ENCODE measurements at regions not wholly inside any gene's neighbourhood (a gene's known extent, or its start where the extent isn't known, plus 50 kb on each side); places are given as distances from the start of the nearest gene placed in this dataset.
"Not testable (repeated sequence)": the region's sequence is repeated elsewhere in the genome, so short reads cannot be mapped to it uniquely, and the experiment has no call there.

DNA sequence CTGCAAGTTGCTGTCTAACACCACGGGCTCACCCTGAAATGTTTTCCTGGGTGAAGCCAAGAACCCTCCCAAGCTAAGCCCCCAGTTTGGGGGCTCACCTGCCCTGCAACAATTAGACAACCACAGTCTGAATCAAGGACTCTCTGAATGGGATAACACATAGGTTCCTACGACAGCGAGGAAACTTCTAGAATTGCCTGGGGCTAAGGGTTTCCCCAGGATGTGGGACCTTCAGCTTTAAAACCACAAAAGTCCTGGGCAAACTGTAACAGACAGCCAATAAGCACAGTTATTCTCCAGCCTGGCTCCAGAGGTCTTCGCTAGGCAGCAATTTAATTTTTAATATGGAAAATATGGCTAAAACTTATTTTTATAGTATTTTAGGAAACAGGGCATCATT lies 162.6 kb downstream of the PRKX start:
- Histone ChIP-seq H3K27ac (no peak overlapping the region), H3K4me1 (replicated peaks in 1 of 2) (no peaks in the 10 kb centered on the region), H3K4me3 (no peak overlapping the region)
- no CpG with 5 or more reads among the region's 4 CpGs for WGBS, 10 experiments
- no peak for ATAC-seq (replicated peaks in 6 of 8)
- in situ Hi-C loops (cut with MboI; ENCODE audit: low pct_unique_long_range_greater_than_20kb in 2 of 9, low sequenced_read_pairs in 9 of 9, unreplicated experiment in 9 of 9): no loop called here

DNA sequence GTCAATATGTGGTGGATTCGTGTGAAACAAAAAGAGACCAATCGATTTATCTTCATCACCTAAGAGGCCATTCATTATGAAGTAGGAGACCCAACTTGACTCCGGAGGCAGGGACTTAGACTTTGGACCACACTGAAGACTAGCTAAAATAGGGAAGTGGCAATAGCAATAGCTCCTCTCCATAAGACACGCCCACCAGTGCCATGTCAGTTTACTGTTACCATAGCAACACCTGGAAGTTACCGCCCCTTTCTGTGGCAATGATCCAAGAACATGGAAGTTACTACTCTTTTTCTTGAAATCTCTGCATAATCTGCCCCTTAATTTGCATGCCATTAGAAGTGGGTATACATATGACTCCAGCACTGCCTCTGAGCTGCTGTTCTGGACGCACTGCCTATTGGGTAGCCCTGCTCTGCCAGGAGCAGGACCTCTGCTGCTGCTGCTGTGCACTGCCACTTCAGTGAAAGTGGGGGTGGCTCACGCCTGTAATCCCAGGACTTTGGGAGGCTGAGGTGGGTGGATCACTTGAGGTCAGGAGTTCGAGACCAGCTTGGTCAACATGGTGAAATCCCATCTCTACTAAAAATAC lies 163.2 kb downstream of the PRKX start:
- Histone ChIP-seq H3K27ac (no peak overlapping the region), H3K4me3 (no peak overlapping the region), H3K4me1 (replicated peaks in 1 of 2) (no peaks in the 10 kb centered on the region)
- WGBS, 10 experiments: 80 to 94% (median 80%) methylated on average over 1 to 4 of the region's 8 CpGs; no CpG with 5 or more reads in 7 of the 10 experiments
- peak in 3 of 8 experiments; percentile 50 to 77 (median 50) for ATAC-seq (replicated peaks in 6 of 8)
- in situ Hi-C loops (cut with MboI; ENCODE audit: low pct_unique_long_range_greater_than_20kb in 2 of 9, low sequenced_read_pairs in 9 of 9, unreplicated experiment in 9 of 9): no loop called here

DNA sequence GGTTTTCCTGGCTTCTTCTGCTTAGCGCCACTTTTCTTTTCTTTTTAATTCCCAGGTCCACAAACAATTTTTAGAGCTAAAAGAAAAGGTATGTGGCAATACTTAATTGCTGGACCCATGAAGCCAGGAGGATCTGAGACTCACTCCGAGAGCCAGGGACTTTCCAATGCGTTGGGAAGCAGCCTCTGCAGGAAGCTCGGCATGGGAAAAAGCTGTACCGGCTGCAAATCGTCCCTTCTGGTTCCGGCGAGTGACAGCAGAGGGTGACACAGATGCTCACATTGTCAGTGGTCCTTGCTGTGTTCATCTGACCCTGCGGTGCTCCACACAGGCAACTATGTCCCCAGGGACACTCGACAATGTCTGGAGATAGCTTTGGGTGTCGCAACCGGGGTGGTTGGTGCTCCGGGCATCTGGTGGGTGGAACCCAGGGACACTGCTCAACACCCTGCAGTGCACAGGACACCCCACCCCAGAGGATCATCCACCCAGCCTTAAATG lies 164.0 kb downstream of the PRKX start:
- 87 to 100% (median 88%) methylated on average over 1 to 3 of the region's 13 CpGs; no CpG with 5 or more reads in 7 of the 10 experiments for WGBS, 10 experiments
- peak in 3 of 8 experiments; percentile 48 to 69 (median 67) for ATAC-seq (replicated peaks in 6 of 8)
- in situ Hi-C loops (cut with MboI; ENCODE audit: low pct_unique_long_range_greater_than_20kb in 2 of 9, low sequenced_read_pairs in 9 of 9, unreplicated experiment in 9 of 9): no loop called here
- no peaks in the 10 kb centered on the region for H3K4me1 ChIP-seq (replicated peaks in 1 of 2)
- no peak overlapping the region for H3K4me3 ChIP-seq
- no peak overlapping the region for H3K27ac ChIP-seq

DNA sequence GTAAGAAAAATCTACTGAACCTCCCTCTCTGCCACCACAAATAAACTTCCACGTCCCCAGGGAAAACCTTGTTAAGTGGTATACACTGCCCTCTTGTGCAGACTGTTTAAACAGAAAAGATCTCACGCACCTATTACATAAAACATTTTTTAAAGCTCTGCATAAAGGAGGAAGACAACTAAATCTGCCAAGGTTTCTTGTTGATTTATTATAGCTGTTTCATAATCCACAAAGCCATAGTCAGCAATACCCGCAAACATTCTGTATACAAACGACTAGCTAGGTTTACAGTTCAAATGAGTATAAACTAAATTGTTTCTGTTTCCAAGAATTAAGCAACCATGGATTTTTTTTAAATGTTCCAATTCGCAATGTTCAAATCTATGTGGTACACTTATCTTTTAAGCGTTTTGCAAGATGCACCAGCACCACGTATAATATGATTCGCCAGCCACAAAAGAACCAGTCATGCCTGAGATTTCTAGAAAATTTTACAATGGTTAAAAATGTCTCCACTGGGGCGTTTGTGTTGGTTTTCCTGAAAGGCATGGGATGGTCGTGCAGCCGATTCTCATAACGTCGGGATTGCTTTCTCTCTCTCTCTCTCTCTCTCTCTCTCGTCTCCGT lies 164.6 kb downstream of the PRKX start:
- H3K4me3 ChIP-seq: no peak overlapping the region
- no peak overlapping the region for H3K27ac ChIP-seq
- in situ Hi-C loops (cut with MboI; ENCODE audit: low pct_unique_long_range_greater_than_20kb in 2 of 9, low sequenced_read_pairs in 9 of 9, unreplicated experiment in 9 of 9): no loop called here
- WGBS, 10 experiments: 0 to 100% (median 36%) methylated on average over 1 to 9 of the region's 15 CpGs; no CpG with 5 or more reads in 2 of the 10 experiments
- H3K4me1 ChIP-seq (replicated peaks in 1 of 2): no peaks in the 10 kb centered on the region
- ATAC-seq (replicated peaks in 6 of 8): peak in 3 of 8 experiments; percentile 43 to 65 (median 48)

DNA sequence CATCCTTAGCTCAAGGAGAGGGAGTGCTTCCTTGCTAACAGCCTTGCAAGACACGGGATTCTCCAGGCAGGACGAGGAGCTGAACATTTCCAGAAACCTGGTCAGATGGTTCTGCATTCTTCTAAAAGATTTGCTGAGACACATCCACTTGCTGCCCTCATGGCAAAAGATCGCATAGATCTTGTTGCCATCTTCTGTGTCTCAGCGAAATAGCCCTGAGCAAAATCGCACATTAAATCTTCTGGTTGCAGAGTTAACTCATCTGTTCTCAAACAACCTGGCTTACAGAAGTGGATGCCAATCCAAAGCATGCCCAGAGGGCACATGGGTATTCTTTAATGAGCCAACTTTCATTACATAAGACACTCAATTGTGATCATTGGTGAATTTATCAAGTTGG lies 167.5 kb downstream of the PRKX start:
- in situ Hi-C loops (cut with MboI; ENCODE audit: low pct_unique_long_range_greater_than_20kb in 2 of 9, low sequenced_read_pairs in 9 of 9, unreplicated experiment in 9 of 9): no loop called here
- 7 to 97% (median 84%) methylated on average over 4 to 5 of the region's 5 CpGs; no CpG with 5 or more reads in 7 of the 10 experiments for WGBS, 10 experiments

DNA sequence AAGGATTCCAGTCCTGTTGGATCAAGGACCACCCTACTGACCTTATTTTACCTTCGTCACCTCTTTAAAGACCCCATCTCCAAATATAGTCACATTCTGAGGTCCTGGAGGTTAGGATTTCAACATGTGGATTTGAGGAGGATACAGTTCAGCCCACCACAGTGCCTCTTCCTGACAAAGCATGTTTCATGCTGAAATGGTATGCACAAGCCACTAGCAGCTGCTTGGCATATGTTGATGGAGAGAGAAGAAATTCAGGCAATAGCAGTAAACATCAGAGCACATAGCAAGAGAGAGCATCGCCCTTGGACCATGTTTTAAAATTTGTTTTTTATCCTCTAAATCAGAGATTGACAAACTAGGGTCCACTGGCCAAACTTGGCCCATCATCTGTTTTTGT lies 172.1 kb downstream of the PRKX start:
- WGBS, 10 experiments: 71 to 100% methylated on average over 1 to 2 of the region's 2 CpGs; no CpG with 5 or more reads in 8 of the 10 experiments
- Histone ChIP-seq H3K4me1 (replicated peaks in 1 of 2) (no peaks in the 10 kb centered on the region), H3K4me3 (no peak overlapping the region), H3K27ac (no peak overlapping the region)
- in situ Hi-C loops (cut with MboI; ENCODE audit: low pct_unique_long_range_greater_than_20kb in 2 of 9, low sequenced_read_pairs in 9 of 9, unreplicated experiment in 9 of 9): no loop called here
- no peak for ATAC-seq (replicated peaks in 6 of 8)

More for the DNA sequence above, 167.5 kb downstream of the PRKX start:
- H3K27ac ChIP-seq: no peak overlapping the region
- no peaks in the 10 kb centered on the region for H3K4me1 ChIP-seq (replicated peaks in 1 of 2)
- ATAC-seq (replicated peaks in 6 of 8): peak in 1 of 8 experiments; percentile 11
- H3K4me3 ChIP-seq: no peak overlapping the region

DNA sequence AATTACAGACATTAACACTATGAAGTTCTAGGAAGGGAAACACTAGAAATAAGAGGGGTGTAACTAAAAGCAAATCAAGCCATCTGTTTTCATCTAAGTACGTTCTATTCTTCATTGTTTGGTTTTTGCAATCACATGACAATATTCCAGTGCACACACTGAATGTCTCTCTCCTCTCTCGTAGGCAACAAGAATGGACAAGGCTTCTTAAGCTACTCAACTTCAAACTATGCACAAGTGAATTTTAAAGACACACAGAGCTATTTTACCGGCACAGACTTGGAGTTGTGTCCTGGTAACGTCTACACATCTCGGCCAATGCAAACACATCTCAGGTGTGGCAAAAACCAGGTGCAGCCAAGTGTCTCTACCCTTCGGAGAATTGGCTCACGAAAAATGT lies 173.3 kb downstream of the PRKX start:
- no peak overlapping the region for H3K4me3 ChIP-seq
- no peak for ATAC-seq (replicated peaks in 6 of 8)
- in situ Hi-C loops (cut with MboI; ENCODE audit: low pct_unique_long_range_greater_than_20kb in 2 of 9, low sequenced_read_pairs in 9 of 9, unreplicated experiment in 9 of 9): no loop called here
- H3K27ac ChIP-seq: no peak overlapping the region
- no peaks in the 10 kb centered on the region for H3K4me1 ChIP-seq (replicated peaks in 1 of 2)
- WGBS, 10 experiments: 0 to 100% (median 72%) methylated on average over 1 to 5 of the region's 7 CpGs; no CpG with 5 or more reads in 2 of the 10 experiments

DNA sequence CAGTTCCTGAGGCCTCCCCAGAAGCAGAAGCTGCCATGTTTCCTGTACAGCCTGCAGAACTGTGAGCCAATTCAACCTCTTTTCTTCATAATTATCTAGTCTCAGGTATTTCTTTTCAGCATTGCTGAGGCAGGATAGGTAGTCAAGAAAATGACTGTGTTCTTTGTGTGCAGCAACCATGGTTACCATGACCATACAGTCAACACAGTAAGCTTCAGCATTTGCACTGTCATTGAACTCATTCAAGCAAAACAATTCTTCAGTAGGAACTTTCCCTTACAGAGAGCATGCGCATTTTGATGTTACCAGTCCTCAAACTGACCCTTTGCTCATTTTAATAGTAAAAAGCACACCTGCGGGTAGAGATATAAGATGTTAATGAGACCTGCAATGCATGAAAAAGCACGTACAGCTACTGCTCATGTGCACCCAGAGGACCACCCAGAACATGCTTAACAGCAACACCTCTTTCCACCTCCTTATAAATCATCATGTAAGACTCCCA lies 180.8 kb downstream of the PRKX start:
- Histone ChIP-seq H3K4me1 (replicated peaks in 1 of 2) (peaks cover 0 to 2% of the 10 kb centered on the region in 2 donors), H3K4me3 (no peak overlapping the region), H3K27ac (no peak overlapping the region)
- in situ Hi-C loops (cut with MboI; ENCODE audit: low pct_unique_long_range_greater_than_20kb in 2 of 9, low sequenced_read_pairs in 9 of 9, unreplicated experiment in 9 of 9): no loop called here
- peak in 7 of 8 experiments; percentile 27 to 97 (median 68) for ATAC-seq (replicated peaks in 6 of 8)
- WGBS, 10 experiments: 17 to 25% methylated on average over 2 to 3 of the region's 3 CpGs; no CpG with 5 or more reads in 8 of the 10 experiments

DNA sequence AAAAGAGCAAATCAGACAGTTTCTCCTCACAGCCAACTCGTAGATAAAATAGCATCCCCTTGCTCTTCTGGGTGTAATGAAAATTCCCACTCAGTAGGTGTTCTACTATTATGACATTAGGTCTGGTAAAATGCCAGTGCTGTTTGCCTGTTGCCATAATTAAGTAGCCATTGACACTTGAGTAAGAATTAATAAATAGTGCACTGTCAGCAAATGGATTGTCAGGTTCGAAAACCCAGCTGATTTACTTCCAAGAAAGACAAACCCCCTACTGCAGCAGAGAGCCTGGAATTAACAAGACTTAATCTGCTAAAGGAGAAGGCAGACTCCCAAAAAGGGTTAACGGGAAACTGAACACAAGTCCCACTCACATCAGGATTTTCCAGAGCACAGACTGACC lies 182.0 kb downstream of the PRKX start:
- H3K4me1 ChIP-seq (replicated peaks in 1 of 2); ATAC-seq (replicated peaks in 6 of 8); in situ Hi-C loops (cut with MboI; ENCODE audit: low pct_unique_long_range_greater_than_20kb in 2 of 9, low sequenced_read_pairs in 9 of 9, unreplicated experiment in 9 of 9); H3K27ac ChIP-seq; H3K4me3 ChIP-seq: not testable (repeated sequence)
- 75% methylated on average over 2 of the region's 3 CpGs; no CpG with 5 or more reads in 9 of the 10 experiments for WGBS, 10 experiments

DNA sequence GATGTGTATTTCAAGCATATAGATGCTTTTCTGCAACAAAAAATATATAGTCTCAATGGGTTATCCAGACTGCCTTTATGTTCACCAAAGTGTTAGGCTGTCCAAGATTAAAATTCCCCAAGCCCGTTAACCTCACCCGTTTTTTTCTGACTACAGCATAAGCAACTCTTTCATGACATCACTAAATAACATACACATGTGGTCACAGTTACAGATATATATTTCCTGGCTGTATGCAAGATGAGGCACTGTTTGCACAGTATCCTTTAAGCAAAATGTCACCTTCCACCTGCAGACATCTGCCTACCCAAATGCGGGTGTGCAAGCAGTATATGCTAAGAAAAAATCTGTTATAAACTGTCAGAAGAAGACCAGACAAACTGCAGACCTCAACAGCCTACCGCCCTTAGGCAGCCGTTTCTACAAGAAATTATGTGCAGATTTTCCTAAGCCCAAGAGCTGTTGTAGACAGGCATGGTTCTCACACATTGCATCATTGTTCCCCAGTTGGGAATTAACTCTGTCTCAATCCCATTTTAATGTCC lies 183.1 kb upstream of the MXRA5 start:
- no peak overlapping the region for H3K27ac ChIP-seq
- 34 to 100% (median 81%) methylated on average over 2 to 4 of the region's 5 CpGs; no CpG with 5 or more reads in 5 of the 10 experiments for WGBS, 10 experiments
- H3K4me3 ChIP-seq: no peak overlapping the region
- H3K4me1 ChIP-seq (replicated peaks in 1 of 2): peaks cover 0 to 2% of the 10 kb centered on the region in 2 donors
- in situ Hi-C loops (cut with MboI; ENCODE audit: low pct_unique_long_range_greater_than_20kb in 2 of 9, low sequenced_read_pairs in 9 of 9, unreplicated experiment in 9 of 9): no loop called here
- no peak for ATAC-seq (replicated peaks in 6 of 8)

DNA sequence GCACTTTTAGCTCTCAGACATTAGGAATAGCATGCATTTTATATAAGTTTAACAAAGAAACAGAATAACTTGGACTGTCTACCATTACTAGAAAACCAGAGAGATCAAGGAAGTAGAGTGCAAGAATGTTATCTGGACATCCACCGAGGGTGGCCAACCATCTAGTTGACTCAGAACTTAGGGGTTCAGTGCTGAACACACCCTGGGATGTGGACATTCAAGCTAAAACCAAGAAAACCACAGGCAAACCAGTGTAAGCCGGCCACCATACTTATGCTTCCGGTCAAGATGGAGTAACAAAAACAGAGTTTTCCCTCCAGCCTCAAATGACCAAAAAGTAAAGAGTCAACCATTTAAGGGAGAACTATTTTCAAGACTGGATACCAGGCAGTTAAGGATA lies 181.4 kb upstream of the MXRA5 start:
- 83 to 100% (median 96%) methylated on average over 1 to 3 of the region's 3 CpGs; no CpG with 5 or more reads in 4 of the 10 experiments for WGBS, 10 experiments
- no peak for ATAC-seq (replicated peaks in 6 of 8)
- in situ Hi-C loops (cut with MboI; ENCODE audit: low pct_unique_long_range_greater_than_20kb in 2 of 9, low sequenced_read_pairs in 9 of 9, unreplicated experiment in 9 of 9): no loop called here
- H3K4me3 ChIP-seq: no peak overlapping the region
- H3K27ac ChIP-seq: no peak overlapping the region
- peaks cover 0 to 2% of the 10 kb centered on the region in 2 donors for H3K4me1 ChIP-seq (replicated peaks in 1 of 2)

DNA sequence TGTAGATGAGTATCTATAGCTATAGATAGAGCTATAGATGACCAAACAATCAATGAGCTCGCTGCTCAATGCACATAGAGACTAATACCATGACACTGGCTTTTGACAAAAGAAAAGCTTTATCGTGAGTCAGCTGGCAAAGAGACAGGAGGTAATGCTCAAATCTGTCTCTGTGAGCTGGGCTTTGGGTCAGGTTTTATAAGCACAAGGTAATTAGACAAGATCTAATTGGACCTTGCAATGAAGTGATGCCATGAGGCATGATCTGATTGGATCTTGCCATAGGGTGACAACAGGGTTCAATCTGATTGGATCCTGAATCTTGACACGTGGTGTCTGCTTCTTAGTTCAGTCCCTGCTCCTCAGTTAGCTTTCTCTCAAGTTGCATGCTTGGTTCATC lies 180.7 kb upstream of the MXRA5 start:
- no peak for ATAC-seq (replicated peaks in 6 of 8)
- Histone ChIP-seq H3K4me1 (replicated peaks in 1 of 2) (no peaks in the 10 kb centered on the region), H3K27ac (no peak overlapping the region), H3K4me3 (no peak overlapping the region)
- WGBS, 10 experiments: 20 to 65% (median 45%) methylated on average over 1 to 3 of the region's 3 CpGs; no CpG with 5 or more reads in 7 of the 10 experiments
- in situ Hi-C loops (cut with MboI; ENCODE audit: low pct_unique_long_range_greater_than_20kb in 2 of 9, low sequenced_read_pairs in 9 of 9, unreplicated experiment in 9 of 9): no loop called here

DNA sequence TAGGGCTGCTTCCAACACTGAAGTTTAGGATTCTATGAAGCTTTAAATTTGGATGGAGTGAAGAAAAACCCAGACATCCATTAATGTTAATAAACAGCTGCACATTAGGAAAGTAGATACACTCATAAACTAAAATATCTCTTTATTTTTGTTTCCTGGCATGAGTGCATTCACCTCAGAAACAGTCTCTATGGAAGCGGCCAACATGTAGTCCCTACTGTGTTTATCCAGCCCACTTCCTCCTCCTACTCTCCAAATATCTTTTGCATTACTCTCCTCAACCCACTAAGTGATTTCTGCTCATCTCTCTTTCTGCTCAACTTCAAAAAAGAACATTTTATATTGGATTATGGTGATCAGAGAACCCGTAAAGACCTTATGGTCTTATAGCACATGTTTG lies 180.3 kb upstream of the MXRA5 start:
- H3K27ac ChIP-seq: no peak overlapping the region

More for the DNA sequence above, 180.3 kb upstream of the MXRA5 start:
- WGBS, 10 experiments: 22 to 100% (median 75%) methylated on average over 1 to 2 of the region's 2 CpGs; no CpG with 5 or more reads in 4 of the 10 experiments
- ATAC-seq (replicated peaks in 6 of 8): no peak
- Histone ChIP-seq H3K4me1 (replicated peaks in 1 of 2) (no peaks in the 10 kb centered on the region), H3K4me3 (no peak overlapping the region)
- in situ Hi-C loops (cut with MboI; ENCODE audit: low pct_unique_long_range_greater_than_20kb in 2 of 9, low sequenced_read_pairs in 9 of 9, unreplicated experiment in 9 of 9): no loop called here

Measured in motor neuron (in vitro differentiated cells).